A549 (cell line): ENCODE measurements at regions not wholly inside any gene's neighbourhood (a gene's known extent, or its start where the extent isn't known, plus 50 kb on each side); places are given as distances from the start of the nearest gene placed in this dataset.

Experiments used
- ATAC-seq, 2 experiments: fragments of 200-7000 bp in 1 of 2; fragments of >200 bp in 1 of 2; cut with Nextera tagmentation in 1 of 2; cut with Tn5 transposase in 1 of 2; 3 replicates each; pipeline versions ENCODE4 v1.8.0 to v1.9.1; 2018 to 2020; ENCODE audit warnings: mild to moderate bottlenecking in 1 of 2, moderate library complexity in 1 of 2
- CTCF ChIA-PET: fragments of 300-600 bp; sonication (Branson Sonifier 250); formaldehyde crosslinking; extraction: SDS; loops from one replicate; lab custom pipeline; 2021; ENCODE audit warnings: antibody characterized with exemption, inconsistent platforms; lab: Yijun Ruan, JAX
- POLR2A ChIA-PET: fragments of 350-600 bp; formaldehyde crosslinking; extraction: SDS; loops from one replicate; lab custom pipeline; 2021; ENCODE audit warnings: antibody characterized with exemption, inconsistent platforms; lab: Yijun Ruan, JAX
- DNase-seq, 2 experiments: peaks; one replicate each; pipeline versions ENCODE4 v3.0.0 to v3.0.0-alpha.2; 2011 to 2016; ENCODE audit warnings: low read depth in 1 of 2, low spot score in 1 of 2
- FAIRE-seq: peaks from 2 replicates; lab custom pipeline; 2011; peaks lifted over from hg19 to GRCh38; lab: Jason Lieb, UNC
- H3K27ac ChIP-seq, 2 experiments: fragments of >200 bp; sonication (Bioruptor Twin); formaldehyde crosslinking; 3 replicates each; pipeline ENCODE4 v1.5.1; 2016 to 2017
- H3K4me1 ChIP-seq: fragments of >200 bp; sonication (Bioruptor Twin); formaldehyde crosslinking; 3 replicates; pipeline ENCODE4 v1.6.1; 2016
- H3K4me2 ChIP-seq: fragments of >200 bp; sonication (Bioruptor Twin); formaldehyde crosslinking; 3 replicates; pipeline ENCODE4 v1.6.1; 2016
- H3K4me3 ChIP-seq: fragments of >200 bp; sonication (Bioruptor Twin); formaldehyde crosslinking; 3 replicates; pipeline ENCODE4 v1.5.1; 2016
- H3K9me3 ChIP-seq: fragments of >200 bp; sonication (Bioruptor Twin); formaldehyde crosslinking; 3 replicates; pipeline ENCODE4 v1.6.1; 2016
- BHLHE40 ChIP-seq: IDR thresholded peaks from 2 replicates; pipeline ENCODE4 v1.6.1; 2012; ENCODE audit warnings: low read depth, low read length, inconsistent platforms
- CHD4 ChIP-seq: fragments of 200-600 bp; sonication (generic); IDR thresholded peaks from 2 replicates; pipeline ENCODE4 v1.6.1; 2016; ENCODE audit warnings: antibody characterized with exemption, mild to moderate bottlenecking, borderline replicate concordance
- EHMT2 ChIP-seq: fragments of 200-600 bp; sonication (generic); IDR thresholded peaks from 2 replicates; pipeline ENCODE4 v1.6.1; 2016; ENCODE audit warnings: antibody characterized with exemption, low read depth, mild to moderate bottlenecking, moderate library complexity
- EP300 ChIP-seq, 2 experiments: fragments of >200 bp; sonication (Bioruptor Twin); formaldehyde crosslinking; IDR thresholded peaks; 2 replicates in 1 of 2; 3 replicates in 1 of 2; pipeline ENCODE4 v1.6.1; 2016 to 2017
- HOXA7 ChIP-seq: fragments of 250-450 bp; sonication (Bioruptor Pico); IDR thresholded peaks from 2 replicates; pipeline ENCODE4 v1.5.0; 2020; ENCODE audit warnings: mild to moderate bottlenecking, moderate library complexity
- JUN ChIP-seq, 2 experiments: fragments of >200 bp; sonication (Bioruptor Twin); formaldehyde crosslinking; IDR thresholded peaks; 2 replicates in 1 of 2; 3 replicates in 1 of 2; pipeline ENCODE4 v1.6.1; 2016 to 2017
- JUNB ChIP-seq: fragments of >200 bp; sonication (Bioruptor Twin); formaldehyde crosslinking; IDR thresholded peaks from 2 replicates; pipeline ENCODE4 v1.6.1; 2016
- MAZ ChIP-seq: fragments of 150-350 bp; IDR thresholded peaks from 2 replicates; pipeline ENCODE4 v1.6.1; 2014; ENCODE audit warnings: antibody characterized with exemption, low read depth, low read length, borderline replicate concordance
- MYC ChIP-seq: IDR thresholded peaks from 2 replicates; pipeline ENCODE4 v1.6.1; 2012; ENCODE audit warnings: mild to moderate bottlenecking, inconsistent platforms, low read length, improper control_type of control experiment, borderline replicate concordance
- POLR2A ChIP-seq: IDR thresholded peaks from 2 replicates; pipeline ENCODE4 v1.6.1; 2012; ENCODE audit warnings: mild to moderate bottlenecking, low read length
- RFX5 ChIP-seq: fragments of 450-650 bp; IDR thresholded peaks from 2 replicates; pipeline ENCODE4 v1.7.1; 2014; ENCODE audit warnings: antibody characterized with exemption, mild to moderate bottlenecking, moderate library complexity
- ZC3H11A ChIP-seq: fragments of 450-650 bp; IDR thresholded peaks from 2 replicates; pipeline ENCODE4 v1.6.1; 2014; ENCODE audit warnings: antibody characterized with exemption, mild to moderate bottlenecking
- WGBS: methylation state at CpG from one replicate; pipeline ENCODE4 v1.1.6; 2017; ENCODE audit errors: missing lambda C conversion rate; 5-methylcytosine and 5-hydroxymethylcytosine counted together
- TF ChIP-seq, protein P1 (sequence below): fragments of 250-450 bp; sonication (Bioruptor Pico); IDR thresholded peaks from 2 replicates; pipeline ENCODE4 v1.5.0; 2021; ENCODE audit warnings: mild to moderate bottlenecking, moderate library complexity, borderline replicate concordance
- TF ChIP-seq, protein P2 (sequence below): IDR thresholded peaks from 2 replicates; pipeline ENCODE4 v1.6.1; 2012
- TF ChIP-seq, protein P3 (sequence below): IDR thresholded peaks from 2 replicates; pipeline ENCODE4 v1.6.1; 2012
- TF ChIP-seq, protein P4 (sequence below): fragments of >200 bp; sonication (Bioruptor Twin); formaldehyde crosslinking; IDR thresholded peaks from 3 replicates; pipeline ENCODE4 v1.5.1; 2016
- TF ChIP-seq, protein P5 (sequence below): fragments of 150-350 bp; IDR thresholded peaks from 2 replicates; pipeline ENCODE4 v1.6.1; 2014; ENCODE audit warnings: low read depth, mild to moderate bottlenecking, low read length
- TF ChIP-seq, protein P6 (sequence below): fragments of 200-600 bp; sonication (generic); IDR thresholded peaks from 2 replicates; pipeline ENCODE4 v1.6.1; 2016; ENCODE audit warnings: antibody characterized with exemption, mild to moderate bottlenecking, moderate library complexity

DNA sequence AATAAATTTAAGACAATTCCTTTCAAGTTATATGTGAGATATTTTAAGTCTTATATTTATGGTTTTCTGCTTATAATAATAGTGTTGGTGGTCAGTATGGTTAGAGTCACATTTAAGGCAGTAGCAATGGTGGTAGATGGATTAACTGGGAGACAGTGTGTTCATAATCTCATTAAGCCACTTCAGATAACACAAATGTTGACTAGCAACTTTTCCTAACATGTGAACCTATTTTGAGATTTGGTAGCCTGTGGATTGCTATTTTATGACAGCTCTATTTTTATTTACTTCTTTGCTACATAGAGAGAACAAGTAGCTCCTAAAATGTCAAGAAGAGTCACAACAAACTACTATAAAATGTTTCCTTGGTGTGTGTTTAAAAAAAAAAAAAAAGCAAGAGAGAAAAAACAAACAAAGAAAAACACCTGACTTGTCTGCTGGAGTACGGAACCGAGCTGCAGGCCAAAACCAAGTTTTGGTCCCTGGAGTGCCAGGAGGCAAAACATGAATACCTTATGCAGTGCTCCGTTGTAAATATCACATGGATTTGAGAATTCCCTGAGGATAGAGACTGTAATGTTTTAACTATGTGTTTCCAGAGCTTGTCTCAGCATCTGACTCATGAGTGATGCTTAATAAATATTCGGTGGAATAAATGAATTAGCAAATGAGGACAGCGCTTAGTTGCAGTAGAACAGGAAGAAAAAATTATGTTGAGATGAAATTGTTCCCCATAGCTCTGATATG, 457.1 kb upstream of the ROBO2 start:
- Histone ChIP-seq H3K27ac (no peak overlapping the region), H3K9me3 (no peaks in the 10 kb centered on the region), H3K4me2 (no peak overlapping the region), H3K4me3 (no peak overlapping the region), H3K4me1 (no peaks in the 10 kb centered on the region)
- DNase-seq (no peak), FAIRE-seq (no peak), ATAC-seq (no peak)
- ChIA-PET POLR2A (no interaction called here), CTCF (no interaction called here)
- TF ChIP-seq ZC3H11A (no peak), EP300 (IDR thresholded peaks at IDR 0.05) (no peak), RFX5 (no peak), CHD4 (no peak), EHMT2 (no peak), MYC (no peak), JUN (IDR thresholded peaks at IDR 0.05) (no peak), HOXA7 (no peak)
- TF ChIP-seq, protein P1, sequence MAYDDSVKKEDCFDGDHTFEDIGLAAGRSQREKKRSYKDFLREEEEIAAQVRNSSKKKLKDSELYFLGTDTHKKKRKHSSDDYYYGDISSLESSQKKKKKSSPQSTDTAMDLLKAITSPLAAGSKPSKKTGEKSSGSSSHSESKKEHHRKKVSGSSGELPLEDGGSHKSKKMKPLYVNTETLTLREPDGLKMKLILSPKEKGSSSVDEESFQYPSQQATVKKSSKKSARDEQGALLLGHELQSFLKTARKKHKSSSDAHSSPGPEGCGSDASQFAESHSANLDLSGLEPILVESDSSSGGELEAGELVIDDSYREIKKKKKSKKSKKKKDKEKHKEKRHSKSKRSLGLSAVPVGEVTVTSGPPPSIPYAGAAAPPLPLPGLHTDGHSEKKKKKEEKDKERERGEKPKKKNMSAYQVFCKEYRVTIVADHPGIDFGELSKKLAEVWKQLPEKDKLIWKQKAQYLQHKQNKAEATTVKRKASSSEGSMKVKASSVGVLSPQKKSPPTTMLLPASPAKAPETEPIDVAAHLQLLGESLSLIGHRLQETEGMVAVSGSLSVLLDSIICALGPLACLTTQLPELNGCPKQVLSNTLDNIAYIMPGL (CRISPR knock-in tag) = no peak
- TF ChIP-seq, protein P2, sequence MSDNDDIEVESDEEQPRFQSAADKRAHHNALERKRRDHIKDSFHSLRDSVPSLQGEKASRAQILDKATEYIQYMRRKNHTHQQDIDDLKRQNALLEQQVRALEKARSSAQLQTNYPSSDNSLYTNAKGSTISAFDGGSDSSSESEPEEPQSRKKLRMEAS = no peak
- TF ChIP-seq, protein P3, sequence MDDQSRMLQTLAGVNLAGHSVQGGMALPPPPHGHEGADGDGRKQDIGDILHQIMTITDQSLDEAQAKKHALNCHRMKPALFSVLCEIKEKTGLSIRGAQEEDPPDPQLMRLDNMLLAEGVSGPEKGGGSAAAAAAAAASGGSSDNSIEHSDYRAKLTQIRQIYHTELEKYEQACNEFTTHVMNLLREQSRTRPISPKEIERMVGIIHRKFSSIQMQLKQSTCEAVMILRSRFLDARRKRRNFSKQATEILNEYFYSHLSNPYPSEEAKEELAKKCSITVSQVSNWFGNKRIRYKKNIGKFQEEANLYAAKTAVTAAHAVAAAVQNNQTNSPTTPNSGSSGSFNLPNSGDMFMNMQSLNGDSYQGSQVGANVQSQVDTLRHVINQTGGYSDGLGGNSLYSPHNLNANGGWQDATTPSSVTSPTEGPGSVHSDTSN = no peak
- 3% methylated on average over 5 of the region's 5 CpGs for WGBS

DNA sequence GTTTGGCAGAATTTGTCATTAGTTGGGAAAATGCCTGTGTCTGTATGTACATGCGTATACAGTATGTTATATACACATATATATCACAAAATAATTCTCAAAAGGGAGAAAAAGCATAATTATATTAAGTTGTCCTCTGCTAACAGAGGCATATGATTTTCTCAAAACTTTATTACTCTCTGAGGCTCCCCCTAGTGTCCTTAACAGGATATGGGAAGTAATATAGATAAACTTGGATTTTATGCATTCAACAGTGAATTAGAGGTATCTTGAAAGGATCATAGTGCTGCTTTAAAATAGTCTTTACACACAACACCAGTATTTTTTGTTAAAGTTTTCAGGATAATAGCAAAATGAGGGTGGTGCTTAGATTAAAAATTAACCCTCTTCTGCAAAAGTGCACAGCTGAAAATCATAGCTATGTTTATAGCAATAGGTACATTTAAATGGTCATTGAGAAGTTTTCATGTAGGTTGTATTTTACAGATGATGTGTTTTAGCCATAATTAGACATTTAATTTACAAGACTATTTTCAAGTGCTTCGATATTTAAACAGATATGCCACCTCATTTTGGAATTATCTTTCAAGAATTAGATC, 454.0 kb upstream of the ROBO2 start:
- FAIRE-seq (no peak), ATAC-seq (no peak), DNase-seq (peak; percentile 1 to 2)
- 1% methylated on average over 2 of the region's 2 CpGs for WGBS
- Histone ChIP-seq H3K27ac (no peak overlapping the region), H3K4me3 (no peak overlapping the region), H3K4me1 (no peaks in the 10 kb centered on the region), H3K9me3 (no peaks in the 10 kb centered on the region), H3K4me2 (no peak overlapping the region)
- ChIA-PET CTCF (interaction anchor here (1.0 kb wide), 1 partner anchor 32 kb away, joined by 3 read pairs; no protein-coding TSS in a partner anchor), POLR2A (no interaction called here)
- TF ChIP-seq BHLHE40 (no peak), POLR2A (no peak), JUNB (no peak), MAZ (no peak)
- TF ChIP-seq, protein P4, sequence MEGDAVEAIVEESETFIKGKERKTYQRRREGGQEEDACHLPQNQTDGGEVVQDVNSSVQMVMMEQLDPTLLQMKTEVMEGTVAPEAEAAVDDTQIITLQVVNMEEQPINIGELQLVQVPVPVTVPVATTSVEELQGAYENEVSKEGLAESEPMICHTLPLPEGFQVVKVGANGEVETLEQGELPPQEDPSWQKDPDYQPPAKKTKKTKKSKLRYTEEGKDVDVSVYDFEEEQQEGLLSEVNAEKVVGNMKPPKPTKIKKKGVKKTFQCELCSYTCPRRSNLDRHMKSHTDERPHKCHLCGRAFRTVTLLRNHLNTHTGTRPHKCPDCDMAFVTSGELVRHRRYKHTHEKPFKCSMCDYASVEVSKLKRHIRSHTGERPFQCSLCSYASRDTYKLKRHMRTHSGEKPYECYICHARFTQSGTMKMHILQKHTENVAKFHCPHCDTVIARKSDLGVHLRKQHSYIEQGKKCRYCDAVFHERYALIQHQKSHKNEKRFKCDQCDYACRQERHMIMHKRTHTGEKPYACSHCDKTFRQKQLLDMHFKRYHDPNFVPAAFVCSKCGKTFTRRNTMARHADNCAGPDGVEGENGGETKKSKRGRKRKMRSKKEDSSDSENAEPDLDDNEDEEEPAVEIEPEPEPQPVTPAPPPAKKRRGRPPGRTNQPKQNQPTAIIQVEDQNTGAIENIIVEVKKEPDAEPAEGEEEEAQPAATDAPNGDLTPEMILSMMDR = 0 out of 3 replicates have a peak, but pooled peaks have one; percentile 5
- TF ChIP-seq, protein P5, sequence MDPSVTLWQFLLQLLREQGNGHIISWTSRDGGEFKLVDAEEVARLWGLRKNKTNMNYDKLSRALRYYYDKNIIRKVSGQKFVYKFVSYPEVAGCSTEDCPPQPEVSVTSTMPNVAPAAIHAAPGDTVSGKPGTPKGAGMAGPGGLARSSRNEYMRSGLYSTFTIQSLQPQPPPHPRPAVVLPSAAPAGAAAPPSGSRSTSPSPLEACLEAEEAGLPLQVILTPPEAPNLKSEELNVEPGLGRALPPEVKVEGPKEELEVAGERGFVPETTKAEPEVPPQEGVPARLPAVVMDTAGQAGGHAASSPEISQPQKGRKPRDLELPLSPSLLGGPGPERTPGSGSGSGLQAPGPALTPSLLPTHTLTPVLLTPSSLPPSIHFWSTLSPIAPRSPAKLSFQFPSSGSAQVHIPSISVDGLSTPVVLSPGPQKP = no peak
- TF ChIP-seq, protein P6, sequence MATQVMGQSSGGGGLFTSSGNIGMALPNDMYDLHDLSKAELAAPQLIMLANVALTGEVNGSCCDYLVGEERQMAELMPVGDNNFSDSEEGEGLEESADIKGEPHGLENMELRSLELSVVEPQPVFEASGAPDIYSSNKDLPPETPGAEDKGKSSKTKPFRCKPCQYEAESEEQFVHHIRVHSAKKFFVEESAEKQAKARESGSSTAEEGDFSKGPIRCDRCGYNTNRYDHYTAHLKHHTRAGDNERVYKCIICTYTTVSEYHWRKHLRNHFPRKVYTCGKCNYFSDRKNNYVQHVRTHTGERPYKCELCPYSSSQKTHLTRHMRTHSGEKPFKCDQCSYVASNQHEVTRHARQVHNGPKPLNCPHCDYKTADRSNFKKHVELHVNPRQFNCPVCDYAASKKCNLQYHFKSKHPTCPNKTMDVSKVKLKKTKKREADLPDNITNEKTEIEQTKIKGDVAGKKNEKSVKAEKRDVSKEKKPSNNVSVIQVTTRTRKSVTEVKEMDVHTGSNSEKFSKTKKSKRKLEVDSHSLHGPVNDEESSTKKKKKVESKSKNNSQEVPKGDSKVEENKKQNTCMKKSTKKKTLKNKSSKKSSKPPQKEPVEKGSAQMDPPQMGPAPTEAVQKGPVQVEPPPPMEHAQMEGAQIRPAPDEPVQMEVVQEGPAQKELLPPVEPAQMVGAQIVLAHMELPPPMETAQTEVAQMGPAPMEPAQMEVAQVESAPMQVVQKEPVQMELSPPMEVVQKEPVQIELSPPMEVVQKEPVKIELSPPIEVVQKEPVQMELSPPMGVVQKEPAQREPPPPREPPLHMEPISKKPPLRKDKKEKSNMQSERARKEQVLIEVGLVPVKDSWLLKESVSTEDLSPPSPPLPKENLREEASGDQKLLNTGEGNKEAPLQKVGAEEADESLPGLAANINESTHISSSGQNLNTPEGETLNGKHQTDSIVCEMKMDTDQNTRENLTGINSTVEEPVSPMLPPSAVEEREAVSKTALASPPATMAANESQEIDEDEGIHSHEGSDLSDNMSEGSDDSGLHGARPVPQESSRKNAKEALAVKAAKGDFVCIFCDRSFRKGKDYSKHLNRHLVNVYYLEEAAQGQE = no peak
